ENCODE measurements at regions not wholly inside any gene's neighbourhood (a gene's known extent, or its start where the extent isn't known, plus 50 kb on each side); places are given as distances from the start of the nearest gene placed in this dataset.

DNA sequence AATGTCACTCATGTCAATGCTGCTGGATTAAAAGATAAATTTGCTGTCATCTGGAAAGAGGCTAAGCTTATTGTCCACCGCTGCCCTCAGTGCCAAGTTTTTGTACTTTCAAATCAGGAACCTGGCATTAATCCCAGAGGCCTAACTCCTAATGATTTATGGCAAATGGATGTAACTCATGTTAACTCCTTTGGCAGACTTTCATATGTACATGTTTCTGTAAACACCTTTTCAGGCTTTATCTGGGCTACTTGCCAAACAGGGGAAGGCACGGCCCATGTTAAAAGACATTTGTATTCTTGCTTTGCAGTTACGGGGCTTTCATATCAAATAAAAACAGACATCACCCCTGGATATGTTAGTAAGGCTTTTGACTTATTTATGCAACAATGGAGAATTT, 608.0 kb upstream of the ACO1 start:
- H3K23me2 ChIP-seq (ENCODE audit: insufficient read length, low read depth, low read length, poor library complexity, severe bottlenecking): no peaks in the 10 kb centered on the region
- no peak overlapping the region for H3K18ac ChIP-seq (ENCODE audit: insufficient read length, low read depth, low read length)
- Mint-ChIP-seq H3K27ac (no peak overlapping the region), H3K27me3 (ENCODE audit: low read depth) (no peaks in the 10 kb centered on the region), H3K4me3 (no peak overlapping the region), H3K36me3 (ENCODE audit: insufficient read depth in 1 of 3, low read depth in 3 of 3) (peaks cover 27 to 53% (median 38%) of the 10 kb centered on the region in 3 experiments), H3K4me1 (no peaks in the 10 kb centered on the region), H3K9me3 (peaks cover 55 to 58% of the 10 kb centered on the region in 2 experiments)
- H4K91ac ChIP-seq (ENCODE audit: insufficient read length, low read depth, low read length): no peak overlapping the region
- H3K4me2 ChIP-seq (ENCODE audit: insufficient read depth, insufficient read length, low read length): no peak overlapping the region
- no peak overlapping the region for H4K8ac ChIP-seq (replicated peaks; ENCODE audit: insufficient read length, low read depth, low read length)
- no peak for TF ChIP-seq CTCF (conservative IDR thresholded peaks at IDR 0.05)
- no peaks in the 10 kb centered on the region for H3K79me2 ChIP-seq (ENCODE audit: insufficient read depth, low read length)
- H3K79me1 ChIP-seq (ENCODE audit: insufficient read depth, low read depth, low read length, poor library complexity, severe bottlenecking): no peaks in the 10 kb centered on the region
- H2BK120ac ChIP-seq (ENCODE audit: low read depth, low read length, poor library complexity, severe bottlenecking): no peak overlapping the region
- no peaks in the 10 kb centered on the region for H3K4me1 ChIP-seq (ENCODE audit: insufficient read depth, low read length)
- no peak overlapping the region for H3K27ac ChIP-seq (ENCODE audit: insufficient read length, low read depth, low read length)
- no peak overlapping the region for H3K9ac ChIP-seq (ENCODE audit: extremely low read depth, insufficient read length, low read length)
- no peak overlapping the region for H2AFZ ChIP-seq (ENCODE audit: low read length)
- no peak overlapping the region for H2AK5ac ChIP-seq (ENCODE audit: insufficient read length, low read length)
- no peaks in the 10 kb centered on the region for H4K20me1 ChIP-seq (ENCODE audit: control insufficient read depth, insufficient read depth, insufficient read length)
- H3K27me3 ChIP-seq (ENCODE audit: insufficient read depth, low read length): no peaks in the 10 kb centered on the region
- no CpG with 5 or more reads among the region's 3 CpGs for WGBS (ENCODE audit: extremely low coverage, insufficient read length, low lambda C conversion rate)
- H3K9me3 ChIP-seq (ENCODE audit: control insufficient read depth, low read depth, low read length): peaks cover 21% of the 10 kb centered on the region
- no peak overlapping the region for H4K5ac ChIP-seq (ENCODE audit: insufficient read length, low read depth, low read length)
- H3K23ac ChIP-seq (ENCODE audit: insufficient read length, low read depth, low read length): no peak overlapping the region
- no peak overlapping the region for H3K14ac ChIP-seq (ENCODE audit: insufficient read depth, low read length)
- no peak overlapping the region for H2BK12ac ChIP-seq (ENCODE audit: insufficient read length, low read depth, low read length)
- no peak overlapping the region for H2BK20ac ChIP-seq (ENCODE audit: low read depth, low read length, poor library complexity, severe bottlenecking)
- DNase-seq: no peak
- no peak overlapping the region for H3K56ac ChIP-seq (ENCODE audit: insufficient read length, low read depth, low read length)
- H3T11ph ChIP-seq (ENCODE audit: low read length): no peak overlapping the region
- H2BK5ac ChIP-seq (ENCODE audit: insufficient read length, low read length): no peak overlapping the region
- H2BK15ac ChIP-seq (ENCODE audit: low read depth, low read length): no peak overlapping the region
- H3K4ac ChIP-seq (ENCODE audit: low read depth, low read length): no peak overlapping the region

All from H9 (cell line).